SK-N-SH treated with all-trans-retinoic acid at 6 μM for 48 hours (cell line): ENCODE measurements at regions not wholly inside any gene's neighbourhood (a gene's known extent, or its start where the extent isn't known, plus 50 kb on each side); places are given as distances from the start of the nearest gene placed in this dataset.

Experiments used
- ATAC-seq: fragments of 200-7000 bp; cut with Tn5 transposase; 3 replicates; pipeline ENCODE4 v1.9.1; 2020; ENCODE audit warnings: mild to moderate bottlenecking, moderate library complexity
- ARNTL ChIP-seq: fragments of 450-650 bp; formaldehyde crosslinking; IDR thresholded peaks from 2 replicates; pipeline ENCODE4 v1.5.0; 2020; ENCODE audit warnings: low read depth, mild to moderate bottlenecking, moderate library complexity, borderline replicate concordance
- BACH2 ChIP-seq: fragments of 250-450 bp; sonication (Bioruptor Pico); IDR thresholded peaks from 2 replicates; pipeline ENCODE4 v1.9.0; 2021; ENCODE audit warnings: mild to moderate bottlenecking, borderline replicate concordance
- CREB5 ChIP-seq: fragments of 250-450 bp; sonication (Bioruptor Pico); IDR thresholded peaks from 2 replicates; pipeline ENCODE4 v1.5.1; 2020; ENCODE audit warnings: low read depth, mild to moderate bottlenecking, moderate library complexity
- CSDC2 ChIP-seq: fragments of 250-450 bp; sonication (Bioruptor Pico); IDR thresholded peaks from 2 replicates; pipeline ENCODE4 v1.5.0; 2020; ENCODE audit warnings: mild to moderate bottlenecking, moderate library complexity
- CSRNP3 ChIP-seq: fragments of 250-450 bp; sonication (Bioruptor Pico); IDR thresholded peaks from 2 replicates; pipeline ENCODE4 v1.5.1; 2021; ENCODE audit warnings: mild to moderate bottlenecking, moderate library complexity
- GLIS3 ChIP-seq: fragments of 250-450 bp; sonication (Bioruptor Pico); IDR thresholded peaks from 2 replicates; pipeline ENCODE4 v1.5.0; 2020; ENCODE audit warnings: mild to moderate bottlenecking, moderate library complexity
- ISL1 ChIP-seq: fragments of 250-450 bp; sonication (Bioruptor Pico); IDR thresholded peaks from 2 replicates; pipeline ENCODE4 v2.1.2; 2022; ENCODE audit warnings: mild to moderate bottlenecking, moderate library complexity
- POU6F1 ChIP-seq: fragments of 250-450 bp; sonication (Bioruptor Pico); IDR thresholded peaks from 2 replicates; pipeline ENCODE4 v1.8.0; 2021; ENCODE audit warnings: low read depth, mild to moderate bottlenecking, moderate library complexity, borderline replicate concordance
- PPARA ChIP-seq: fragments of 250-450 bp; sonication (Bioruptor Pico); IDR thresholded peaks from 2 replicates; pipeline ENCODE4 v1.5.0; 2020; ENCODE audit warnings: mild to moderate bottlenecking, borderline replicate concordance
- RARB ChIP-seq: fragments of 250-450 bp; sonication (Bioruptor Pico); IDR thresholded peaks from 2 replicates; pipeline ENCODE4 v1.8.0; 2021; ENCODE audit warnings: mild to moderate bottlenecking, moderate library complexity
- SNAI2 ChIP-seq: fragments of 250-450 bp; sonication (Bioruptor Pico); IDR thresholded peaks from 2 replicates; pipeline ENCODE4 v1.5.0; 2020; ENCODE audit warnings: mild to moderate bottlenecking, moderate library complexity
- TCF4 ChIP-seq: fragments of 250-450 bp; sonication (Bioruptor Pico); IDR thresholded peaks from 2 replicates; pipeline ENCODE4 v1.8.0; 2021; ENCODE audit warnings: mild to moderate bottlenecking, moderate library complexity, borderline replicate concordance
- TOX ChIP-seq: fragments of 250-450 bp; sonication (Bioruptor Pico); IDR thresholded peaks from 2 replicates; pipeline ENCODE4 v1.8.0; 2021; ENCODE audit warnings: mild to moderate bottlenecking, moderate library complexity, borderline replicate concordance
- TSHZ2 ChIP-seq: fragments of 250-450 bp; sonication (Bioruptor Pico); IDR thresholded peaks from 2 replicates; pipeline ENCODE4 v1.5.0; 2020; ENCODE audit warnings: mild to moderate bottlenecking, moderate library complexity
- ZC3H10 ChIP-seq: fragments of 250-450 bp; sonication (Bioruptor Pico); IDR thresholded peaks from 2 replicates; pipeline ENCODE4 v1.5.1; 2021; ENCODE audit warnings: mild to moderate bottlenecking, moderate library complexity
- ZFP3 ChIP-seq: fragments of 250-450 bp; sonication (Bioruptor Pico); IDR thresholded peaks from 2 replicates; pipeline ENCODE4 v1.5.0; 2020; ENCODE audit warnings: mild to moderate bottlenecking, moderate library complexity
- ZFP30 ChIP-seq: fragments of 450-650 bp; formaldehyde crosslinking; IDR thresholded peaks from 2 replicates; pipeline ENCODE4 v1.5.0; 2022; ENCODE audit warnings: mild to moderate bottlenecking, moderate library complexity
- ZNF565 ChIP-seq: fragments of 450-650 bp; formaldehyde crosslinking; conservative IDR thresholded peaks from 2 replicates; pipeline ENCODE4 v1.5.0; 2020; ENCODE audit warnings: low read depth, mild to moderate bottlenecking, moderate library complexity
- ZNF8 ChIP-seq: fragments of 450-650 bp; formaldehyde crosslinking; IDR thresholded peaks from 2 replicates; pipeline ENCODE4 v1.5.0; 2020; ENCODE audit warnings: mild to moderate bottlenecking, moderate library complexity

- ATAC-seq = no peak
- TF ChIP-seq GLIS3 = no peak
These were observed 358.8 kb upstream of the ARRDC3 start for GRCh38 chr5:91741764-91742505.

- no peak for ATAC-seq
- no peak for TF ChIP-seq GLIS3
- TF ChIP-seq ZC3H10 (CRISPR knock-in tag) = no peak
- no peak for TF ChIP-seq ZNF565 (CRISPR knock-in tag)
- no peak for TF ChIP-seq CSRNP3
- TF ChIP-seq POU6F1 (CRISPR knock-in tag) = no peak
- TF ChIP-seq TOX (CRISPR knock-in tag) = no peak
- TF ChIP-seq CREB5 (CRISPR knock-in tag) = no peak
- no peak for TF ChIP-seq TSHZ2 (CRISPR knock-in tag)
- no peak for TF ChIP-seq ZFP3 (CRISPR knock-in tag)
- no peak for TF ChIP-seq SNAI2 (CRISPR knock-in tag)
These were observed 346.9 kb upstream of the ARRDC3 start for GRCh38 chr5:91730026-91730425.

GRCh38 chr5:91727463-91727862 is 344.3 kb upstream of the ARRDC3 start:
- no peak for ATAC-seq
- TF ChIP-seq ISL1 (peak; percentile 34), CSDC2 (CRISPR knock-in tag) (no peak)

- no peak for ATAC-seq
- TF ChIP-seq ZFP30 (CRISPR knock-in tag) = no peak
- TF ChIP-seq ZFP3 (CRISPR knock-in tag) = no peak
- TF ChIP-seq ZC3H10 (CRISPR knock-in tag) = no peak
- no peak for TF ChIP-seq CSDC2 (CRISPR knock-in tag)
- no peak for TF ChIP-seq ISL1
- TF ChIP-seq BACH2 (CRISPR knock-in tag) = no peak
- TF ChIP-seq TCF4 (CRISPR knock-in tag) = no peak
- TF ChIP-seq POU6F1 (CRISPR knock-in tag) = no peak
- no peak for TF ChIP-seq CREB5 (CRISPR knock-in tag)
- no peak for TF ChIP-seq GLIS3
- no peak for TF ChIP-seq ARNTL (CRISPR knock-in tag)
- no peak for TF ChIP-seq RARB (CRISPR knock-in tag)
- TF ChIP-seq ZNF8 (CRISPR knock-in tag) = no peak
- TF ChIP-seq ZNF565 (CRISPR knock-in tag) = no peak
- TF ChIP-seq PPARA = no peak
- no peak for TF ChIP-seq CSRNP3
- no peak for TF ChIP-seq SNAI2 (CRISPR knock-in tag)
These were observed 339.8 kb upstream of the ARRDC3 start for GRCh38 chr5:91722736-91723467.
